ENCODE measurements at regions not wholly inside any gene's neighbourhood (a gene's known extent, or its start where the extent isn't known, plus 50 kb on each side); places are given as distances from the start of the nearest gene placed in this dataset.

GRCh38 chr5:2138896-2139295 lies 256.2 kb upstream of the IRX4 start:
- peaks cover 29% of the 10 kb centered on the region; the same call in 1 of the 2 replicates for H3K27me3 ChIP-seq (ENCODE audit: insufficient read depth, low read length)
- no peak overlapping the region for H3K9ac ChIP-seq (ENCODE audit: low read length)
- H3K79me2 ChIP-seq (ENCODE audit: insufficient read depth, low read length): no peaks in the 10 kb centered on the region
- ChIA-PET RAD21 (ENCODE audit: low non-redundant PET in 1 of 2, low total read pairs in 2 of 2, uncharacterized antibody in 2 of 2, unreplicated experiment in 2 of 2) (no interaction called here), CTCF (no interaction called here), POLR2A (no interaction called here)
- no peaks in the 10 kb centered on the region for H3K9me3 ChIP-seq (ENCODE audit: control insufficient read depth in 1 of 2, insufficient read depth in 1 of 2, low read depth in 1 of 2, low read length in 2 of 2)
- no peaks in the 10 kb centered on the region for H3K9me2 ChIP-seq (ENCODE audit: insufficient read depth)
- H3K27ac ChIP-seq (ENCODE audit: low read depth, low read length): no peak overlapping the region
- intact Hi-C loops (cut with micrococcal nuclease): no loop called here
- no peaks in the 10 kb centered on the region for H3K4me1 ChIP-seq (ENCODE audit: control insufficient read depth in 1 of 2, insufficient read depth in 2 of 2, low read length in 2 of 2)
- TF ChIP-seq YY1 (IDR thresholded peaks at IDR 0.05; ENCODE audit: extremely low read depth, insufficient replicate concordance, low read depth, low read length) (no peak), ZFX (IDR thresholded peaks at IDR 0.05) (no peak), FOSL1 (IDR thresholded peaks at IDR 0.05; ENCODE audit: low read depth) (no peak), ZNF274 (IDR thresholded peaks at IDR 0.05; ENCODE audit: low read depth, low read length) (no peak), POLR2A (IDR thresholded peaks at IDR 0.05; ENCODE audit: borderline replicate concordance, extremely low read depth, insufficient read depth, insufficient read length) (no peak), TCF7L2 (IDR thresholded peaks at IDR 0.05; ENCODE audit: borderline replicate concordance, extremely low read depth, insufficient read depth, insufficient read length) (no peak), SRF (IDR thresholded peaks at IDR 0.05; ENCODE audit: low read depth) (no peak), JUND (IDR thresholded peaks at IDR 0.05) (no peak), POLR2AphosphoS5 (IDR thresholded peaks at IDR 0.05; ENCODE audit: low read depth, low read length) (no peak), ZBTB33 (IDR thresholded peaks at IDR 0.05; ENCODE audit: extremely low read depth, insufficient replicate concordance, low read length) (no peak), SP1 (IDR thresholded peaks at IDR 0.05; ENCODE audit: low read depth) (no peak), REST (IDR thresholded peaks at IDR 0.05; ENCODE audit: low read depth) (no peak)
- H2AFZ ChIP-seq (ENCODE audit: low read depth, low read length, poor library complexity, severe bottlenecking): no peak overlapping the region
- no peaks in the 10 kb centered on the region for H3K36me3 ChIP-seq (ENCODE audit: control insufficient read depth in 1 of 2, insufficient read depth in 2 of 2, low read length in 2 of 2)
- no peak overlapping the region for H3K4me2 ChIP-seq (ENCODE audit: low read length)
- H3K4me3 ChIP-seq (replicated peaks in 1 of 2; ENCODE audit: low read depth in 1 of 2, low read length in 2 of 2): no peak overlapping the region
- ATAC-seq (no peak), DNase-seq (ENCODE audit: low read depth, low spot score) (no peak)
- no peaks in the 10 kb centered on the region for H4K20me1 ChIP-seq (ENCODE audit: insufficient read depth)
- BruUV-seq (replicated peaks): no TSS peak

Data from HCT116 (cell line).